ENCODE measurements at regions not wholly inside any gene's neighbourhood (a gene's known extent, or its start where the extent isn't known, plus 50 kb on each side); places are given as distances from the start of the nearest gene placed in this dataset.

- ATAC-seq (no peak), DNase-seq (no peak)
- in situ Hi-C loops (cut with MboI; ENCODE audit: low sequenced_read_pairs in 4 of 4) (no loop called here), intact Hi-C loops (cut with DNase I; ENCODE audit: low total_unique reads) (no loop called here)
- Histone ChIP-seq H3K27ac (no peak overlapping the region), H3K9me3 (no peaks in the 10 kb centered on the region), H3K4me1 (no peaks in the 10 kb centered on the region), H3K27me3 (no peaks in the 10 kb centered on the region), H3K36me3 (no peaks in the 10 kb centered on the region), H3K4me3 (no peak overlapping the region)
- TF ChIP-seq, protein P1, sequence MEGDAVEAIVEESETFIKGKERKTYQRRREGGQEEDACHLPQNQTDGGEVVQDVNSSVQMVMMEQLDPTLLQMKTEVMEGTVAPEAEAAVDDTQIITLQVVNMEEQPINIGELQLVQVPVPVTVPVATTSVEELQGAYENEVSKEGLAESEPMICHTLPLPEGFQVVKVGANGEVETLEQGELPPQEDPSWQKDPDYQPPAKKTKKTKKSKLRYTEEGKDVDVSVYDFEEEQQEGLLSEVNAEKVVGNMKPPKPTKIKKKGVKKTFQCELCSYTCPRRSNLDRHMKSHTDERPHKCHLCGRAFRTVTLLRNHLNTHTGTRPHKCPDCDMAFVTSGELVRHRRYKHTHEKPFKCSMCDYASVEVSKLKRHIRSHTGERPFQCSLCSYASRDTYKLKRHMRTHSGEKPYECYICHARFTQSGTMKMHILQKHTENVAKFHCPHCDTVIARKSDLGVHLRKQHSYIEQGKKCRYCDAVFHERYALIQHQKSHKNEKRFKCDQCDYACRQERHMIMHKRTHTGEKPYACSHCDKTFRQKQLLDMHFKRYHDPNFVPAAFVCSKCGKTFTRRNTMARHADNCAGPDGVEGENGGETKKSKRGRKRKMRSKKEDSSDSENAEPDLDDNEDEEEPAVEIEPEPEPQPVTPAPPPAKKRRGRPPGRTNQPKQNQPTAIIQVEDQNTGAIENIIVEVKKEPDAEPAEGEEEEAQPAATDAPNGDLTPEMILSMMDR (IDR thresholded peaks at IDR 0.05 in 4 of 5, conservative IDR thresholded peaks at IDR 0.05 in 1 of 5): no peak
- TF ChIP-seq POLR2A (IDR thresholded peaks at IDR 0.05): no peak
Observed at GRCh38 chr5:167987490-167988280, 303.8 kb upstream of the WWC1 start.

DNA sequence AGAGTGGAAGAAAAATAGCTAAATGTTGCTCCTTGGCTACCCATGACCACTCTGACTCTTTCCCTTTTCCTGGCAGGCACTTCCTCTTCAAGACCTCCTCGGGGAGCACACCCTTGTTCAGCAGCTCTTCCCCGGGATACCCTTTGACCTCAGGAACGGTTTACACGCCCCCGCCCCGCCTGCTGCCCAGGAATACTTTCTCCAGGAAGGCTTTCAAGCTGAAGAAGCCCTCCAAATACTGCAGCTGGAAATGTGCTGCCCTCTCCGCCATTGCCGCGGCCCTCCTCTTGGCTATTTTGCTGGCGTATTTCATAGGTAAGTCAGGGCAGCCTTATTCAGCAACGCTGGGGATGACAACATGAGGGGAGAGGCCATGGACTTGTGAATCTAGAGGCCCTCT lies 298.6 kb upstream of the WWC1 start:
- H3K36me3 ChIP-seq: no peaks in the 10 kb centered on the region
- H3K9me3 ChIP-seq: no peaks in the 10 kb centered on the region
- no peak overlapping the region for H3K4me3 ChIP-seq
- H3K4me1 ChIP-seq: no peaks in the 10 kb centered on the region
- ATAC-seq: no peak
- intact Hi-C loops (cut with DNase I; ENCODE audit: low total_unique reads): no loop called here
- H3K27me3 ChIP-seq: no peaks in the 10 kb centered on the region
- no peak for DNase-seq
- in situ Hi-C loops (cut with MboI; ENCODE audit: low sequenced_read_pairs in 4 of 4): no loop called here
- no peak overlapping the region for H3K27ac ChIP-seq
- TF ChIP-seq POLR2A (IDR thresholded peaks at IDR 0.05): no peak
- TF ChIP-seq, protein P1 (IDR thresholded peaks at IDR 0.05 in 4 of 5, conservative IDR thresholded peaks at IDR 0.05 in 1 of 5): no peak

GRCh38 chr5:167993771-167994170 lies 297.7 kb upstream of the WWC1 start:
- no peaks in the 10 kb centered on the region for H3K4me1 ChIP-seq
- no peaks in the 10 kb centered on the region for H3K9me3 ChIP-seq
- intact Hi-C loops (cut with DNase I; ENCODE audit: low total_unique reads) (no loop called here), in situ Hi-C loops (cut with MboI; ENCODE audit: low sequenced_read_pairs in 4 of 4) (no loop called here)
- TF ChIP-seq POLR2A (IDR thresholded peaks at IDR 0.05): no peak
- TF ChIP-seq, protein P1 (IDR thresholded peaks at IDR 0.05 in 4 of 5, conservative IDR thresholded peaks at IDR 0.05 in 1 of 5): no peak
- ATAC-seq: no peak
- H3K36me3 ChIP-seq: no peaks in the 10 kb centered on the region
- no peak for DNase-seq
- no peak overlapping the region for H3K27ac ChIP-seq
- no peak overlapping the region for H3K4me3 ChIP-seq
- H3K27me3 ChIP-seq: no peaks in the 10 kb centered on the region

DNA sequence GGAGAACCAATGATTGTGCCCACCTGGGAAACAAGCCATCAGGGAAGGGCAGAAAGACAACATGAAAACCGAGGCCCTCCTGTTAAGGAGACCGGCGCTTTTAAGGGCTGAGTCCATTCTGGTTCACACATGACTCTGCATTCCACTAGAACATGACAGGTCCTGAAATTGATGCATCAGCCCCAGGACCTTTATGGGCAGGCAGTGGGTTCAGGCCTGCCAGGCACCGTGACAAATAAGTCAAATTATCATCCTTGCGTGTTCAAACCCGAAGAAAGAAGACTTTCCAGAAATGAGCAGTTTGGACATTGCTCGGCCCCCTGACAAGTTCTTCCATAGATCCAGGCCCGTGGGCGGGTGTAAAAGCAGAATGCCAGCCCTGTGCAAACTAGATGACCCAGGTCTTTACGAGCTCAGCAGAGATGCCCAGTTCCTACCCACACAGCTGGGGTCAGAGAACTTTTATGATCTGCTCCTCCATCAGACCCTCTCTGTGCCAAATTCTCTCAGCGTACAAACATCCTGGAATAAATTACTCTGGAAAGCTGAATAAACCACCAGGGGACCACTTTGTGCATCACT lies 295.5 kb upstream of the WWC1 start:
- in situ Hi-C loops (cut with MboI; ENCODE audit: low sequenced_read_pairs in 4 of 4) (no loop called here), intact Hi-C loops (cut with DNase I; ENCODE audit: low total_unique reads) (no loop called here)
- H3K36me3 ChIP-seq: no peaks in the 10 kb centered on the region

More for the DNA sequence above, 295.5 kb upstream of the WWC1 start:
- DNase-seq (no peak), ATAC-seq (no peak)
- Histone ChIP-seq H3K27me3 (no peaks in the 10 kb centered on the region), H3K4me3 (no peak overlapping the region), H3K27ac (no peak overlapping the region), H3K9me3 (no peaks in the 10 kb centered on the region), H3K4me1 (no peaks in the 10 kb centered on the region)
- no peak for TF ChIP-seq POLR2A (IDR thresholded peaks at IDR 0.05)
- TF ChIP-seq, protein P1 (IDR thresholded peaks at IDR 0.05 in 4 of 5, conservative IDR thresholded peaks at IDR 0.05 in 1 of 5): no peak

Data from gastrocnemius medialis (tissue), 4 donors.